Activated naive CD8-positive, alpha-beta T cell treated with anti-CD3 and anti-CD28 coated beads for 36 hours (primary cell): ENCODE measurements at regions not wholly inside any gene's neighbourhood (a gene's known extent, or its start where the extent isn't known, plus 50 kb on each side); places are given as distances from the start of the nearest gene placed in this dataset.
"Not testable (repeated sequence)": the region's sequence is repeated elsewhere in the genome, so short reads cannot be mapped to it uniquely, and the experiment has no call there.

Experiments
- DNase-seq: peaks from one replicate; pipeline ENCODE4 v3.0.0; 2021
- H3K27ac Mint-ChIP-seq: one replicate; pipeline ENCODE4 v1.8.0; 2022; ENCODE audit warnings: mild to moderate bottlenecking, moderate library complexity, mixed read lengths
- H3K27me3 Mint-ChIP-seq: one replicate; pipeline ENCODE4 v1.8.0; 2022; ENCODE audit warnings: mild to moderate bottlenecking, mixed read lengths
- H3K36me3 Mint-ChIP-seq: one replicate; pipeline ENCODE4 v1.8.0; 2021; ENCODE audit warnings: mild to moderate bottlenecking, mixed read lengths
- H3K4me1 Mint-ChIP-seq: one replicate; pipeline ENCODE4 v1.8.0; 2021; ENCODE audit warnings: mixed read lengths
- H3K4me3 Mint-ChIP-seq: one replicate; pipeline ENCODE4 v1.8.0; 2022; ENCODE audit warnings: mild to moderate bottlenecking, moderate library complexity, mixed read lengths
- H3K9me3 Mint-ChIP-seq: one replicate; pipeline ENCODE4 v1.8.0; 2022; ENCODE audit warnings: mixed read lengths

- DNase-seq = no peak
- Mint-ChIP-seq H3K27me3 (peaks cover 30% of the 10 kb centered on the region), H3K4me1 (no peaks in the 10 kb centered on the region), H3K27ac (no peak overlapping the region), H3K4me3 (no peak overlapping the region), H3K9me3 (no peaks in the 10 kb centered on the region), H3K36me3 (no peaks in the 10 kb centered on the region)
Observed at GRCh38 chr5:5882706-5883105, 460.2 kb downstream of the ICE1 start.

- Mint-ChIP-seq H3K4me3 (no peak overlapping the region), H3K36me3 (no peaks in the 10 kb centered on the region), H3K4me1 (no peaks in the 10 kb centered on the region), H3K27me3 (peaks cover 32% of the 10 kb centered on the region), H3K27ac (no peak overlapping the region), H3K9me3 (no peaks in the 10 kb centered on the region)
- no peak for DNase-seq
Observed at GRCh38 chr5:5881294-5881693, 458.8 kb downstream of the ICE1 start.

GRCh38 chr5:5880077-5880763 lies 457.7 kb downstream of the ICE1 start:
- Mint-ChIP-seq H3K9me3 (no peaks in the 10 kb centered on the region), H3K36me3 (no peaks in the 10 kb centered on the region), H3K4me1 (no peaks in the 10 kb centered on the region), H3K27ac (no peak overlapping the region), H3K27me3 (peaks cover 35% of the 10 kb centered on the region), H3K4me3 (no peak overlapping the region)
- no peak for DNase-seq

- Mint-ChIP-seq H3K4me1 (no peaks in the 10 kb centered on the region), H3K27ac (no peak overlapping the region), H3K27me3 (no peaks in the 10 kb centered on the region), H3K36me3 (no peaks in the 10 kb centered on the region), H3K4me3 (no peak overlapping the region), H3K9me3 (no peaks in the 10 kb centered on the region)
- DNase-seq = no peak
Observed at GRCh38 chr5:5857396-5857795, 434.9 kb downstream of the ICE1 start.

GRCh38 chr5:5854087-5854486 lies 431.6 kb downstream of the ICE1 start:
- Mint-ChIP-seq H3K27me3 (peaks cover 6% of the 10 kb centered on the region), H3K4me3 (no peak overlapping the region), H3K4me1 (no peaks in the 10 kb centered on the region), H3K9me3 (no peaks in the 10 kb centered on the region), H3K36me3 (no peaks in the 10 kb centered on the region), H3K27ac (no peak overlapping the region)
- no peak for DNase-seq

GRCh38 chr5:5838493-5838892 lies 416.0 kb downstream of the ICE1 start:
- Mint-ChIP-seq H3K27me3 (peaks cover 3% of the 10 kb centered on the region), H3K4me1 (no peaks in the 10 kb centered on the region), H3K9me3 (no peaks in the 10 kb centered on the region), H3K36me3 (no peaks in the 10 kb centered on the region), H3K27ac (no peak overlapping the region), H3K4me3 (no peak overlapping the region)
- DNase-seq = no peak

DNA sequence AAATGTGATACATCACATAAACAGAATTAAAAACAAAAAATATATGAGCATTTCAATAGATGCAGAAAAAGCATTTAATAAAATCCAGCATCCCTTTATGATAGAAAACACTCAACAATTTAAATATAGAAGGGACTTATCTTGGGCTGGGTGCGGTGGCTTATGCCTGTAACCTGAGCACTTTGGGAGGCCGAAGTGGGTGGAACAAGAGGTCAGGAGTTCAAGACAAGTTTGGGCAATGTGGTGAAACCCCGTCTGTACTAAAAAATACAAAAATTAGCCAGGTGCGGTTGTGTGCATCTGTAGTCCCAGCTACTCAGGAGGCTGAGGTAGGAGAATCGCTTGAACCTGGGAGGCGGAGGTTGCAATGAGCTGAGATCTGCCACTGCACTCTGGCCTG lies 409.1 kb downstream of the ICE1 start:
- not testable (repeated sequence) for H3K4me1 Mint-ChIP-seq, H3K36me3 Mint-ChIP-seq, H3K4me3 Mint-ChIP-seq, H3K9me3 Mint-ChIP-seq, H3K27ac Mint-ChIP-seq, DNase-seq
- peaks cover 20% of the 10 kb centered on the region for H3K27me3 Mint-ChIP-seq

- no peaks in the 10 kb centered on the region for H3K4me1 Mint-ChIP-seq
- H3K9me3 Mint-ChIP-seq = no peaks in the 10 kb centered on the region
- H3K4me3 Mint-ChIP-seq = no peak overlapping the region
- H3K36me3 Mint-ChIP-seq = no peaks in the 10 kb centered on the region
- peaks cover 20% of the 10 kb centered on the region for H3K27me3 Mint-ChIP-seq
- no peak for DNase-seq
- H3K27ac Mint-ChIP-seq = no peak overlapping the region
Observed at GRCh38 chr5:5828619-5829018, 406.1 kb downstream of the ICE1 start.

DNA sequence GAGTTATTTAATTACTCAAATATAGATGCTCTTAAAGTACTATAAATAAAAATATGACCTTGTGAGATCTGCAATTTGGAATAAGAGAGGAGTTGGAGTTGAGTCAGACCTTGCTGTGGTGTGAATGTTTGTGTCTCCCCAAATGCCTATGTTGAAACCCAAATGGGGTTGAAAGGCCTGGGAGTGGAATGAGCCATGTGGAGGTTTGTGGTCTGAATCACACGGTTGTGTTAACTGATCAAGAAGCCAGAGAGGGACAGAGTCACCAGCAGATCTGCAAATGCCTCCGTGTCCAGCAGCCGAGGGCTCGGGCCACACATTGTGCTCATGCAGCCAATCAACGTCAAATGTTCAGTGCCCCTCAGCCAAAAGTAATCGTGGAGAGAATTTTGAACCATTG lies 404.4 kb downstream of the ICE1 start:
- Mint-ChIP-seq H3K4me1 (no peaks in the 10 kb centered on the region), H3K27ac (no peak overlapping the region), H3K9me3 (no peaks in the 10 kb centered on the region), H3K27me3 (peaks cover 15% of the 10 kb centered on the region), H3K4me3 (no peak overlapping the region), H3K36me3 (no peaks in the 10 kb centered on the region)
- DNase-seq = no peak

DNA sequence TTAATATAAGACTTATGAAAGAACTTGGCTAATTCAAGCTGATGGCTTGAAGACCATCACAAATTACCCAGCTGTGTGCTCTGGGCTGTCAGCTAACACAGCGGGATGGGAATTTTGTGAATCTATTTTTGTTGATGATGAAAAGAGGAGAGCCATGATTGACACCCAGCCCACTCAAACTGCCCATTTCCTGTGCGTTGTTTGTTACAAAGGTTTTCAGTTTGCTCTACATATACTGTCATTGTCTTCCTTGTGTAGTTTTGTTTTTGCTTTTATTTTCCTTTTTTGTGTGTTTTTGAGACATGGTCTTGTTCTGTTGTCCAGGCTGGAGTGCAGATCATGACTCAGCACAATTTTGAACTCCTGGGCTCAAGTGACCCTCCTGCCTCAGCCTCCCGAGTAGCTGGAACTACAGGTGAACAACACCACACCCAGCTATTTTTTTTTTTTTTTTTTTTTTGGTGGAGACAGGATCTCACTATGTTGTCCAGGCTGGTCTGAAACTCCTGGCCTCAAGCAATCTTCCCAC lies 400.3 kb downstream of the ICE1 start:
- Mint-ChIP-seq H3K4me3 (no peak overlapping the region), H3K9me3 (no peaks in the 10 kb centered on the region), H3K27me3 (no peaks in the 10 kb centered on the region), H3K4me1 (no peaks in the 10 kb centered on the region), H3K36me3 (no peaks in the 10 kb centered on the region), H3K27ac (no peak overlapping the region)
- DNase-seq = no peak

- Mint-ChIP-seq H3K27ac (no peak overlapping the region), H3K4me1 (no peaks in the 10 kb centered on the region), H3K4me3 (no peak overlapping the region), H3K9me3 (no peaks in the 10 kb centered on the region), H3K27me3 (peaks cover 4% of the 10 kb centered on the region), H3K36me3 (no peaks in the 10 kb centered on the region)
- no peak for DNase-seq
Observed at GRCh38 chr5:5816960-5817359, 394.5 kb downstream of the ICE1 start.

DNA sequence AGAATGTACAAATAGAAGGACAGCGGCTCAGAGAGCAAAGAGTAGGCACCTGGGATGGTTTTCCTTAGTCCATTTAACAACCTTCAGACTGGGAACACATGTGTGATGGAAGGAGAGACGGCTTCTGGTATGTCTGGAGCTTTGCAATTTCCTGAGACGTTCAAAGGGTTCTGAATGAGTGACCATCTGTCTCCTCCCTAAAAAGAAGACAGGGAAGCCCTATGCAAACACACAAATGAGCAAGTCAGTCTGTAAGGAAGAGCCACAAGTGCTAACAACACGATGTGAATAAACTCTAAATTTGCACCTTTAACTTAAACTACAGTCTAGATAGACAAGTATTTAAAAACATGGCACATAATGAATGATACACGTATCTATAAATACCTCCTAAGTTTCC lies 391.0 kb downstream of the ICE1 start:
- Mint-ChIP-seq H3K9me3 (no peaks in the 10 kb centered on the region), H3K27me3 (peaks cover 4% of the 10 kb centered on the region), H3K4me1 (no peaks in the 10 kb centered on the region), H3K4me3 (no peak overlapping the region), H3K36me3 (no peaks in the 10 kb centered on the region), H3K27ac (no peak overlapping the region)
- no peak for DNase-seq

GRCh38 chr5:5810461-5810860 lies 388.0 kb downstream of the ICE1 start:
- H3K9me3 Mint-ChIP-seq = no peaks in the 10 kb centered on the region
- no peak overlapping the region for H3K4me3 Mint-ChIP-seq
- no peak overlapping the region for H3K27ac Mint-ChIP-seq
- no peak for DNase-seq
- no peaks in the 10 kb centered on the region for H3K36me3 Mint-ChIP-seq
- no peaks in the 10 kb centered on the region for H3K4me1 Mint-ChIP-seq
- H3K27me3 Mint-ChIP-seq = peaks cover 4% of the 10 kb centered on the region

- H3K36me3 Mint-ChIP-seq = no peaks in the 10 kb centered on the region
- no peaks in the 10 kb centered on the region for H3K27me3 Mint-ChIP-seq
- no peak overlapping the region for H3K4me3 Mint-ChIP-seq
- DNase-seq = no peak
- no peaks in the 10 kb centered on the region for H3K9me3 Mint-ChIP-seq
- H3K27ac Mint-ChIP-seq = no peak overlapping the region
- no peaks in the 10 kb centered on the region for H3K4me1 Mint-ChIP-seq
Observed at GRCh38 chr5:5805916-5806315, 383.4 kb downstream of the ICE1 start.

- H3K9me3 Mint-ChIP-seq = no peaks in the 10 kb centered on the region
- H3K4me3 Mint-ChIP-seq = no peak overlapping the region
- H3K27me3 Mint-ChIP-seq = no peaks in the 10 kb centered on the region
Observed at GRCh38 chr5:5804478-5805233, 382.2 kb downstream of the ICE1 start.

More at GRCh38 chr5:5804478-5805233, 382.2 kb downstream of the ICE1 start:
- Mint-ChIP-seq H3K36me3 (no peaks in the 10 kb centered on the region), H3K27ac (no peak overlapping the region), H3K4me1 (no peaks in the 10 kb centered on the region)
- no peak for DNase-seq
